GM21786 (cell line): ENCODE measurements at regions not wholly inside any gene's neighbourhood (a gene's known extent, or its start where the extent isn't known, plus 50 kb on each side); places are given as distances from the start of the nearest gene placed in this dataset.

Experiments used
- ATAC-seq: cut with Tn5 transposase; IDR thresholded peaks from one replicate; pipeline ENCODE4 v1.9.1; 2021; ENCODE audit not compliant: unreplicated experiment

DNA sequence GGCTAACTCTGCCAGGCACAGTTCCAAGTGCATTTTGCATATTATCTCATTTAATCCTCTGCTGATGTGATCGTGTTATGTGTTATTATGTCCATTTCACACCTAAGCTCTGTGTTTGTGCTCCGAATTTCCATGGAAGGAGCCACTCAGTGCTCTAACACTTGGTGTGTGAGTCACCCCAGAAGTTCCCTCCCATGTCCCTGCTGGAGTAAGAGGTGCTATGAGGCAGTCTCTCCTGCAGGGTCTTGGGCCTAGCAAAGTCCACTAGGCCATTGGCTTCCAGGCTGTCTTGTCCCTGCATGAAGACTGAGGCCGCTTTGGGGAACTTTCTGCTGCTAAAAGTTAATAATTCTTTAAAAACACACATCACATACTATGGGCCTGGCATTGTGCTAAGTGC, 405.9 kb upstream of the SULF2 start:
- ATAC-seq, result no peak

DNA sequence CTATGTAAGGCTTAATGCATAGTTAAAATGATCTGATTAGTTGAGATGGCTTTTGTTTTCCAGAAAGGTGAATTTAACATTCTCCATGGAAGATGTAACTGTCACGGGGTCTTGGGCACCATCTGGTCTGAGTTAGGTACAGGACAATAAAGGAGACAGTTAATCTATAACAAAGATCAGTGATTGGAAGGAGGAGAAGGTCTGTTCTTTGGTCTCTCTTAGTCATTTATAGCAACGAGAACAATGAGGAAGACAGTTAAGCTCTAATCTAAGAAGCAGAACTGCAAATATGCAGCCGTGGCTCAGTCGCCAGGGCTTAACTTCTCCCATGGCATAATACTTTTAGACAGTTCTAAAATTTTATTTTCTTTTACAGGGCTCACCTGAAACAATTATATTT, 405.5 kb upstream of the SULF2 start:
- ATAC-seq, result no peak

DNA sequence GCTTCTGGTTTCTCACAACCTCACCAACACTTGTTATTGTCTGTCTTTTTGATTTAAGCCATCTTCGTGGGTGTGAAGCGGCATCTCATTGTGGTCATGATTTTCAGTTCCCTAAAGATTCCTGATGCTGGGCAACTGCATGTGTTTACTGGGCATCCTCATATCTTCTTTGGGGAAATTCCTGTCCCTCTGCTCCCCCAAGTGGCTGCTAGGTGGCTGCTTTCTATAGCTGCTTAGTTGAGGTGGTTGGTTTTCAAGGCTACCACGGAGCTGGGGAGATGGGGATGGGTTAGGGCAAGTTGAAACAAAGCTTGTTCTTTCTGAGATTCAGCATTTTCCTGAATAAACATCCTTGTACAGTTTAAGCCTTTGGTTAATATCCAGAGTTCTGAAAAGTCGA, 403.9 kb upstream of the SULF2 start:
- no peak for ATAC-seq

DNA sequence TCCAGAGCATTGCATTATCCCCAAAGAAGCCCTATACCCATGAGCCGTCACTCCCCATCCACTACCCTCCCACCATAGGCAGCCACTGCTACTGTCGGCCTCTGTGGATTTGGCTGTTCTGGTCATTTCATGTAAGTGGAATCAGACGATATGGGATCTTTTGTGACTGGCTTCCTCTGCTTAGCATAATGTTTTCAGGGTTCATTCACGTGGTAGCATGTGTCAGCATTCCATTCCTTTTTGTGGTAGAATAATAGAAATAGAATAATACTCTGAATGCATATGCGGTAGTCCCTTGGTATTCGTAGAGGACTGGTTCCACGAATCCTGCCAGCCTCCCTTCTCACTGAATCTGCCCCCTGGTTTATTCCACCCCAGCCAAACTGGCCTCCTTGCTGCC, 402.6 kb upstream of the SULF2 start:
- ATAC-seq, result no peak

DNA sequence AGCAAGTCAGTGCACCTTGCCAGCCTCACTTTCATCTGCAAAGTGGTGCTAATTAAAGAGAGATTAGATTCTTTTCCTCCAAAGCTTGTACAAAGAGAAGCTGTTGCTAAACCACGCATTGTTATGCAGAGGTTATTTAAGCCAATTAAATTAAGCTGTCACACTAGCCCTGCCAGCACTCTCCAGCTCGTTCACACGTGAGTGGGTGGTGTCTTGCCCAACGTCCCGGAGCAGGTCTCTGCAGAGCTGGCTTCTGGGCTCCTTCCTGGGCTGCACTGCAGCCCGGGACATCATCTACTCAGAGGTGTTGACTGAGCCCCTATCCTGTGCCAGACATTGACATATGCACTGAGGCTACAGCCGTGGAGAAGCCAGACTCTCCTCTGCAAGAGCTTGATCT, 401.6 kb upstream of the SULF2 start:
- ATAC-seq, result no peak

DNA sequence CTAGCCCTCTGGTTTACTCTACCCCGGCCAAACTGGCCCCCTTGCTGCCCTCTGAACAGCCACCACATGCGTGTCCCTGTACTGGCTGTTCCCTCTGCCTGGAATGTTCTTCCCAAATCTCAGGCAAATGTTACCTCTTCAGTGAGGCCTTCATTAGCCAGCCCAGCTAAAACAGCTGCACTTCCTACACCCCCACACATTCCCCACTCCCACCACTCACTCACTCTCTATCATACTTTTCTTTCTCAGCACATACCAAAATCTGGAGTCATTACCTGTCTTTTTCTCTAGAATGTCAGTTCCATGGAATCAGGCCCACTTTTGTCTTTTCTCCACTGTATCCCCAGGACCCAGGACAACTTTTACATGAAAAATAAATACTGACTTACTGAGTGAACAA, 401.2 kb upstream of the SULF2 start:
- no peak for ATAC-seq

DNA sequence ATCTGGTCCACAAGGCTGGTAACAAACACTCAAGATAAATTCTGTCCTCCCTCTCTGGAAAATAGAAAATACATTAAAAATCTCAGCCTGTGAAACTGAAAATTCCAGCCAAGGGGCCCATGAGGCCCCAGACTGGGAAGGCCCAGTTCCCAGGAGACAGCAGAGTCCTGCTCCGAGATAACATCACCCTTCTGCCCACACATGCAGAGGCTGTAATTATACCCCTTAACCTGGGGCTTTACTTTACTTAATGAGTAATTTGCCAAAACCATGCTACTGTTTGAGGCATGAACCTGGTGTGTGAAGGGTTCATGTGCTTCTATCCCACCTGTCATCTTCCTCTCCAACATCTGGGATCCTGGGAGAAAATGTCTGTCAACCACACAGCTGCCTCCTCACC, 398.9 kb upstream of the SULF2 start:
- ATAC-seq, result no peak

DNA sequence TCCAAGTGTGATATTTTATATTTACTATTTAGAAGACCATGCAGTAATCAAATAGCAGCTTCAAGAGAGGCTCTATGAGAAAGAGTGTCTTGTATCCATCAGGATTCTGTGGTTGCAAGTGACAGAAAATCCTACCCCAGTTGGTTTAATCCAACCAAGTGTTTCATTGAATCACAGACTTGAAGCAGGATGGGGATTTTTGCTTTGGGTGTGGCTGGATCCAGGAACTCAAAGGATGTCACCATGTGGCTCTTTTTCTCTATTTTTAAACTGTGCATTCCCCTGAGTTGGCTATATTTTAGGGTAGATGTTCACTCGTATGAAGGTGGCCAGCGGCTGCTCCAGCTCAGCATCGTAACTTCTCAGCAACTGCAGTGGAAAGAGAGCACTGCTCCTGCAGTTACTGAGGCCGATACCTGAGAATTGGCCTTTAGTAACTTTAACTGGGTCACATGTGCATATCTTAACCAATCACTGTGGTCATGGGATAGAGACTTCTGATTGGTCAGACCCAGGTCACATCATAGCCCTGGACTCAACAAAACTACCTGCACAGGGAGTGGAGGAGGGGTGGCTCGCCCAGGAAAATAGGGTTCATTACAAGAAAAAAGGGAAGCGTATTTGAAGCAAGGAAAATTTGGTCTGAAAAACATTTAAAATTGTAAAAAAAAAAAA, 396.1 kb upstream of the SULF2 start:
- no peak for ATAC-seq

DNA sequence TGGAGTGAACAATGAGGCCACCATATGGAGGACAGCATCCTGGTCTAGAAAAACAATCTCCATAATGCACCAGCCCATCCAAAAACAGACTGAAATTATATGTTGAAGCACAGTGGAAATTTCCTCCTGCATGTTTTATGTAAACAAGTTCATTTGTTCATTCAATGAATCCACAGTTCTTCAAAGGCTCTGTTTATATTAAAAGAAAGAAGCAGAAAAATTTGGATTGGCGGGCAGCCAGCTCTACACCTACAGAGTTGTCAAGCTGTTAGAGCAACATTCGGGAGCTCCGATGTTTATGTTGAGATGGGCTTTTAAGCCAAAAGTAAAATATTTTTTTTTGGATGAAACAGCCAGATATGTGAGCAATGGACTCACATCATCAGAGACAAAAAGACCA, 395.3 kb upstream of the SULF2 start:
- no peak for ATAC-seq

DNA sequence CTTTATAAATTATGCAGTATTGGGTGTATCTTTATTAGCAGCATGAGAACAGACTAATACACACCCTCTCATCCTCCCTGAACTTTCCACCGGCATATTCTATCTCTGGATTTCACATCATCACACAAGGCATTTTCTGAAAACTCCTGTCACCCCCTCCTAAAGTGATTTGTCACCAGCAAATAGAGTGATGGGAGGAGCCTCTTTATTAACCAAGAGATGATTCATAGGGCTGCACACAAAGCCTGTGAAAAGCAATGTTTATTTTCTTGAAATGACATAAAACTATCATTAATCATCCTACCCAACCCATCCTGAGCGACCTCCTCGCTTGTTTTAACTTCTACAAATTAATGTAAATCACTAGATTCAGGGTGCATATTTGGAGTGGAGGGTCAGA, 394.7 kb upstream of the SULF2 start:
- no peak for ATAC-seq

DNA sequence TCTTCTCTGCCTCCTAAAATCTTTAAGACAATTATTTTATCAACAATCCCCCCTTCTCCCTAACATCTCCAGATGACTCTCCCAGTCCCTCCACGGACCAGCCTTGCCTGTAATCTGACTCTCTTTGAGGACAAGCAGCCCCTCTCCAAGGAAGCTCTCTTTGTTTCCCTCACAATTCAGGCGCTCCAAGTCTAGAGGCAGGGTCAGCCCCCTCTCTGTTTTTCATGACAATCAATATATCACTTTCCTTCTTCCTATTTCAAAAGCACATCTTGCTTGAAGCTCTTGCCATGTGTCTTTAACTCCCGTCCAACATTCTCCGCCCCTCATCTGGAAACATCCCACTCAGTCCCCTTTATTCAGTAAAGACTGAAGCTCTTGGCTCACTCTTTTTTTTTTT, 393.4 kb upstream of the SULF2 start:
- ATAC-seq, result no peak

DNA sequence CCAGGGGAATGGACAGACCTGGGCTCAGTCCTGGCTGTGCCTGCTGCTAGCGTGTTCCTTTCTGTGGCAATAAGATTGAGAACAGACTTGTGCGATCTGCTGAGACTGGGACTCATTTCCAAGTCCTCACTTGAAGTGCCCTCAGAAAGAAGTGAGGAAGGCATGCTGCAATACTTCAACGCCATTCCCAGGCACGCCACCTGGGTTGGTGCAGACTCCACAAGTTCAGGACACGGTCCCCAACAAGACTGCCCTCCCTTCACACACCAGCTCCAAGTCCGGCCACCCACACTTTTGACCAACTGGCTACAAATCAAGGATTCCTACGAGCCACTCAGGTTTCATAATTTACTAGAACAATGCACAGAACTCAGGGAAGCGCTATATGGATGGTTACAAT, 391.8 kb upstream of the SULF2 start:
- no peak for ATAC-seq

DNA sequence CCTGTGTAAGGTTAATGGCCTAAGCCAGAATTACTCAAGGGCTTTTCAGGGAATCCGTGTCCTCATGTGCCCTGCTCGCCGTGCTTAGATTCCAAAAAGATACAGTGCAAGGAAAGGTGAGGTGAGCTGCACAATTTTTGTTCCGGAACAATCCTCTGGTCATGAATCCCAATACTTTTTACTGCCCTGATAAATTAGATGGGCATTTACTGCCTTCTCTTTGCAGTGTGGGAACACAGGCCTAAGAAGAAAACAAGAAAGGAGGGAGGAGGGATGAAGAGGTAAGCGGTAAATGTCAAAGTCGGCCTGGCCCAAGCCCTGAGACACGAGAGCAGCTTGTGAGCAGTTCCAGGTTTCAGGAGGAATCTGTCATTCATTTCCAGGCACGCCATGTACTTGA, 390.9 kb upstream of the SULF2 start:
- no peak for ATAC-seq

DNA sequence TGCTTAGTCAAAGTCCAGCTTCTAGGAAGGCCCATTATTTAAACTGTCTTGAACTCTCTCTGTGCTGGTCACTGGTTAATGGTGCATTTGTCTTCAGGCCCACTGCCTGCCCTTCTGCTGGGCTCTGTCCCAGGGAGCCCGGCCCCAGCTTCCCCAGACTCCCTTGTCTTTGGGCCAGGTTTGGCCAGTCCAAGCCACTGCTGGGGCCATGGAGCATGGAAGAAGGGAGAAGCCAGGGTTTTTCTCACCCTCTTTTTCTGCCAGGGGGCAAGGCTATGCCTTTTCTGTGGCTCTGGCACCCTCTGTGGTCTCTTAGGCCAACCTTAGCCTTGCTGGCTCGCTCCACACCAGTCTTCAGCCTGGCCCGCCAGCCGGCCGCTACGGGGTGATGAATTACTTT, 390.0 kb upstream of the SULF2 start:
- ATAC-seq, result no peak

DNA sequence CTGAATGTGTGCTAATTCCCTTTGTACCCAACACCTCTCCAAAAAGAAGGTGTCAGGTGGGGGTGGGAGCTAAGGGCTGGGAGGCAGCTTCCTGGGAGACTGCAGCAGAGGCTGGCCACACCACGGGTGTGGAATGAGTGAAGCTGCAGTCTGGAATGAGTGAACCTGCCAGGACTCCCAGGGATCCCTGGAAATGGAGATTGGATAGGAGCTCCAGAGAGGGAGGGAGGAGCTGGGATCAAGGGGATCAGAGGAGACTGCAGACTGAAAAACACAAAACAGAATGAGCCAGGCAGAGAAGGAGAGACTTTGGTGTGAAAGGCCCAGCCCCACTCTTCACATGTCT, 387.0 kb upstream of the SULF2 start:
- ATAC-seq, result no peak

DNA sequence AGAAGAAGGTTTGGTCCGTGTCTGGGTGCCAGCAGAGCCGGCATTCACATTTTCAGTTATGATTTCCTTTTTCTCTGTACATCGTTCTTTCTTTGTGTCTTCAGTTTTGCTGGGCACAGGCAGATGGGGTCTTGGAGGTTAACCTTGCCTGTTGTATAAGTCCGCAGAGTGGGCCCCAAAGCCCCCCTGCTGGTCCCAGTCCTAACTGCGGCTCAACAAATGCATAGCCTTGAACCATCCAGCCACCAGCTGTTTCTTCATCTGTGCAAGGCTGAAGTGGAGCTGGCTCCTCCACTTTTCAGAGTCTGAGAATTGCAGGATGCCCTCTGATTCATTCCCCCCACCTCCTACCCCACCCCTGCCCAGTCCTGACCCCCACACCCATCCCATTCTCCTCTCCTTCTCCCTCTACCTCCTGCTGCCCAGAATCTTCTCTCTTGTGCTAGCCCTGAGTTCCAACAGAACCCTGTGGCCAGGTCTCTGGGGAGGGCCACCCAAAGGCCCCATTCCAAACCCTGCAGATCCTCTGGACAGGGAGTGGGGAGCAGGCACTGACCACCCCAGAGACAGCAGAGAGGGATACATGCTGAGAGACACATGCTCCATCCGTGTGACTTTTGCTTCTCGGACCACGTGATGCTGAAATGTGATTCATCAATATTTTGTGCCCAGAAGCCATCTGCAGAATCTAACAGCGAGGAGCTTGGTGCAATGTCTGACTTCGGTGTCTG, 386.5 kb upstream of the SULF2 start:
- no peak for ATAC-seq

DNA sequence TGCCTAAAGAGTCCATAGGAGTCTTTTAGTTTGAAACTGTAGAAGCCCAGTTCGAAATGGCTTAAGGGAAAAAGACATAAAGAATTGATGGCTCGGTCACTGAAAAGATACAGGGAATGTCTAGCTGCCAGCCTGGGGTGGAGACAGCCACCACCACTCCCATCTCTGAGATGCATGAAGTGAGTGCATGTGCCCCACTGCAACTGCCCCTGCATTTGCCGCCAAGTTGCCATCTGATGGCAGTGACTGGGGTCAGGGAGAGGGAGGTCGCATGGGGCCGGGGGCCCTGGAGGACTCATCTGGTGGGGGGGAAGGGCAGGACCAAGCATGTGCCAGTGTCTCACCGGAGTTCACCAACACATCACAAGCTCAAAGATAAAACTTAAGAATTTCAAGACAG, 385.8 kb upstream of the SULF2 start:
- ATAC-seq, result no peak

DNA sequence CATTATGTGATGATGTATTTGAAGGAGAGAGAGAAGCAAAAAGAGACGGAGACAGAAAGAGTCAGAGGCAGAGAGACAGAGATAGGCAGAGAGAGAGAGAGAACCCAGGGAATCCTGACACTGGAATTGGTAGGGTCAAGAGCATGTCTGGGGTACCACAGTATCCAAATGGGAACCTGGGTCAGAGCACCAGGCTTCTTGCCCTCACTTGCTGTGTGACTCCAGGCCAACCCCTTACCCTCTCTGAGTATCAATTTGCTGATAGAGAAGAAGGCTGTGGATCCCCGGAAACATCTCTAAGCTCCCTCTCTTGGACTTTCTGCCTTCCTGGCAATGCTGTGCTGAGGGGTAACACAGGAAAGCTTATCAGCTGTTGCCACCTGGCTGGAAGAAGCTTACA, 385.3 kb upstream of the SULF2 start:
- no peak for ATAC-seq

DNA sequence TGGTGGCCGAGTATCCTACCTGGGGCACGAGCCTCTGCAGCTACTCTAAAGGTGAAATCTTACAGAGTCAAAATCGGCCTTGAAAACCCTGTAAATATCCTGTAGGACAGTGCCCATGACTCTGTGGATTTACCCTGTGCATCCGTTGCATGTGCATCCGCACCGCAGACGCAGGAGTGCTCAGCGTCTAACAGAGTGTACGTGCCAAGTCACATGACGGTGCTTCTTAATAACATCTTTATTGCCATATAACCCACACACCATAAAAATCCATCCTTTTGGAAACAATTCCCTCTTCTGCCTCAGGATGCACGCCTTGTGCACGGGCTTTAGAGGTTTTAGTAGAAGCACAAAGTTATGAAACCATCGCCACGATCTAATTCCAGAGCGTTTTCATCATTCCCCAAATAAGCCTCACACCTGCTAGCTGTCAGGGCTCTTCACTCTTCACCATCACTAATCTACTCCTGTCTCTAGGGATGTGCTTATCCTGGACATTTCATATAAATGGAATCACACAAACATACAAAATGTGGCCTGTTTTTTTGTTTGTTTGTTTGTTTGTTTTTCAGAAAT, 384.5 kb upstream of the SULF2 start:
- no peak for ATAC-seq

DNA sequence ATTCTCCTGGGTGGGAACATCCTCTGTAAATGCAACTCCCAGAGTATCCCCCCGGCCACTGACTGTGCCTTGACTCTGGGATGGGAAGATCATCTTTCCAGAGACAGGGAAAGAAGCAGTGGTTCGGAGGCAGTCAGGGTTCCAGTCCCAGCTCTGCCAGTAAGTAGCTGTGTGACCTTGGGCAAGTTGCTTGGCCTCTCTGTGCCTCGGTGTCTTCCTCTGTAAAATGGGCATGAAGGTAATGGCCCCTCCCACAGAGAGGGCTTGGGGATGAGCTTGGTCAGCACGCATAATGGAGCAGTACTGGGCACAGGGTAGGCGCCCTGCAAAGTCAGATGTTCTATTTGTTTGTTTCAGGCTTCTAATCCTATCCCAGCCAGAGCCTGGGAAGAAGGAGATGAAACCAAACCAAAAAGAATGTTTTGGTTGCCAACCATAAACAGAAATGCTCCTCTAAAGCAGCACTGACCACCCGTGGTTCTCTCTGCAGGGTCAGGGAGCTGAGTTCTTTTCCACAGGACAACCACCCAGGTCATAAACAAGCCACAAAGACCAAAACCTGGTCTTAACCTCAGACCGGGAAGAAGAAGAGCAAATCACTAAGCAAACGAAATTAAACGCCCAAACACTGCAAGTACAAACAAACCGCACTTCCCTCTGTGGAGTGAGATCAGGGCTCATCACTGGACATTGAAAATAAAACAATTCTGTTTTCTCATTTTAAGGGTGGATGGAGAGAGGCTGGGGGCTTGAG, 381.0 kb upstream of the SULF2 start:
- ATAC-seq, result no peak

DNA sequence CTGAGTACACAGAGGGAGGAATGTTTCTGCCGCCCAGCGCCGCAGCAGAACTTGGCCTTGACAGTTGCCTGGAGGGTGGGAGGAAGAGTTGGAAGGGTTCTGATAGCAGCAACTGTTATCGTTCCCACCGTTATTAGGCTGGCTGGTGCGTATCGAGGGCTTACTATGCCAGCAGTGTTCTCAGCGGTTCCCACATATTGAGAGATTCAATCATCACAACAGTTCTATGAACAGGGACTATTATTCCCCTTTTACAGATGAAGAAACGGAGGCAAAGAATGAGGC, 380.1 kb upstream of the SULF2 start:
- no peak for ATAC-seq
